PFSK-1 (cell line): ENCODE measurements at regions not wholly inside any gene's neighbourhood (a gene's known extent, or its start where the extent isn't known, plus 50 kb on each side); places are given as distances from the start of the nearest gene placed in this dataset.

Experiments used
- SIN3A ChIP-seq: IDR thresholded peaks from 2 replicates; pipeline ENCODE4 v1.6.1; 2012; ENCODE audit warnings: mild to moderate bottlenecking, low read length, moderate library complexity, borderline replicate concordance; ENCODE audit not compliant: insufficient read depth
- TAF1 ChIP-seq: IDR thresholded peaks from 2 replicates; pipeline ENCODE4 v1.6.1; 2012; ENCODE audit warnings: low read length, control low read depth, borderline replicate concordance; ENCODE audit not compliant: insufficient read depth

DNA sequence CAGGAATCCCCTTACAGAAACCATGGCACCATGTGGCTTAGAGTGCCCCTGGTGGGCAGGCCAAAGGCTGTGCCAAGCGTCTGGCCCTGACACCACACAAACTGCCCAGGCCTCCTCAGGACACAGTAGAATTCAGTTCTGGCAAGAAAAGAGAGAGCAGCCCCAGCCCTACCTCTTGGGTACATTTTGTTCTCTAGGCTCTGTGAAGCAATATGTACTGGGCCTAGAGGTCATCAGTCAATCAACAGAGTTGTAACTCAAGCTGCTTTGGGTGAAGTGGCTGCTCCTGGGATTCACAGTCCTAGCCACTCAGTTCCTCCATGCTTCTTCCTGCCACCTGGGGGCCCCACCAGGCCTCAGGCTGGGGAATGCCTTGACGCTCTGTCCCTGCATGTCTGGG is 158.1 kb upstream of the MAMLD1 start:
- TF ChIP-seq SIN3A (no peak), TAF1 (no peak)
